IPS-NIHi11 (cell line): ENCODE measurements at regions not wholly inside any gene's neighbourhood (a gene's known extent, or its start where the extent isn't known, plus 50 kb on each side); places are given as distances from the start of the nearest gene placed in this dataset.

Experiments
- DNase-seq: peaks from one replicate; pipeline ENCODE4 v3.0.0; 2012; ENCODE audit warnings: mixed read lengths, low spot score

DNA sequence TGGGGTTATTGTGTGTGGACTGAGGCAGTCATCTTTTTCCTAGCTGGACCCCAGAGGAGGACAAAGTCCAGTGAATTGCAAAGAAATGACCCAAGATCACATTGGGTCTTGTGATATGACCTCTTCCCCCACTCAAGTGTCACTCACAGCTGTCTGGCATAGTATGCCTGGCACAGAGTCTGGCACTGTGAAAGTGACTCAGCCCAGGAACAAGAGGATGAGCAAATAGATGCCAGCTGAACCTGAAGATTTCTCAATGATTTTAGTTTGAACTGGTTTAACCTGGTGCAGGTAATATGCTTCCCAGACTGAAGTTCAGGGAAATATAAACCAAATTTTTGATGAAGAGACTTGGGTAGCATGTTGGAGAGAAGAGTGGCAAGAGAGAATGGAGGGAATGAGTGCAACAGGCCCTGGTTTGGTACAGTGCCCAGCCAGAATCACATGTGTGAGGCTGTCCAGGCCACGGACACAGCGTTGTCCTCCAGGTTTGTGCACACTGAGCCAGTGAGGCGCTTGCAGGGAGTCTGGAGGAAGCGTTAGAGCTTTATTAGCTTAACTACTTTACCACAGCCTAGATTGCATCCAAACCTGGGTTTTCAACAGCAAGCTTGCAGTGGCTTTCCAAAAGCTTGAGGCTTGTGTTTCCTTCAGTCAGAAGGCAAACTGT, 332.9 kb downstream of the NUAK1 start:
- DNase-seq, result no peak

DNA sequence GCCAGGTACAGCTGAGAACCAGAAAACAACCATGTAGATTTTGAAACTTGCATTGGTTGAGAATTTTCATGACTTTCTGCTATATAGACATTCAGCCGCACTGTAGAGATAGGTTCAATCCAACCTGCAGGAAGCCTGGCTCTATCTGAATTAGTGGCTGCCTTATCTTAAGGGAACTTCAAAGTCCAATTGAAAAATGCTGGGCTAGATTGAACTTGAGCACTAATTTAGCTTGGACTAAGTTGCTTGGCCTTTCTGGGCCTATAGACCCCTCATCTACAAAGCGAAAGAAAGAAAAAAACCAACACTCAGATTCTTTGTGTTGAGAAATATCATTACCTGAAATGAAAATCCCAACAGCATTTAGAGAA, 332.4 kb downstream of the NUAK1 start:
- DNase-seq, result no peak

DNA sequence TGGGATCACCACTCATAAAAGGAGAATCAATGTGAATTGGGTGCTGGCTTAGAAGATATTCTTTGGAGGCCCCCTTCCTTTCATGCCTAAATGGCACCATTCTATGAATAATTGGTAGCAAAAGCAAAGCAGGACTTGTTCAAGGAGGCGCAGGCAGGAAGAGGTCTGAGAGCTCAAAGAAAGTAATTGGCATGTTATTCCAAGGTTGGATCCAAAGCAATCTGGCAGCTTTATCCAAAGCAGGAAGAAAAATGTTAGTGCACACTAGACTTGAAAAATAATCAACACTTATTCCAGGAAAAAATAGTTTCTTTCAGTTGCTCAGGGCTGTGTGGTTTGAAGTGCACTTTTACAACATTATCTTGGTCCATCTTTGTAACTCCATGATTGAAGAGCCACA, 326.4 kb downstream of the NUAK1 start:
- DNase-seq, result no peak

DNA sequence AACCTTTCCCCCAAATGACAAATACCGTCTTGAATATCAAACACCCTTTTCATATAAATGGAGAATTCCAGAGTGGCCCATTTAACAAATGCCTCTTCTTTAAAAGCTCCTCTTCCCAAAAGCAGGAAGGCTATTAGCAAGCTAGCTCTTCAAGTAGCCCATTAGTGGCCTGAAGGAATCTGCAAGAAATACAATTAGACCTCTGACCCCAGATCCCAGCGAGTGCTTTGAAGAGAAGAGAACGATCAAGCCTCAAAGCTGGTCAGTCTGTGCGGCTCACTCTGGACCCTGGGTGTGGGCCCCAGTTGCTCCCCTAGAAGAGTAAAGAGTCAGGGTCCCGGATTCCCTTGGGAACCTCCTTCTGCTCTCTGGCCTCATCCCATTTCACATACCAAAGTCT, 325.6 kb downstream of the NUAK1 start:
- no peak for DNase-seq

DNA sequence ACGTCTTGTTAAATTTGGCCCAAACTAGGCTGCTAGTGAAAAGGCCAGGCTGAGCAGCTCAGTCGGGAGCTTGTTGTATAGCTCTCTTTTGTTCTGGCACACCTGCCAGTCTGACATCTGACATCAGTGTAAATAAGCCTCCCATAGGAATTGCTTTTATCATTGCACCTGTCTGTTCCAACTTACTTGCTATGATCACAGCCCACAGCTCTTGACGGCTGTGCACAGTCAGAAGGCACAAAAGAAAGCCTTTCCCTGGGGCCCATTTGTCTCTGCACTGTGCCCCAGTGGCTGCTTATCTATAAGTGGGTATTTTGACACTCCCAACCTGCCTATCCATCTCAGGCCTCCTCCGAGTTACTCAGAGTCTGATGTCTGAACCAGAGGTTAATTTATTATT, 324.5 kb downstream of the NUAK1 start:
- no peak for DNase-seq

DNA sequence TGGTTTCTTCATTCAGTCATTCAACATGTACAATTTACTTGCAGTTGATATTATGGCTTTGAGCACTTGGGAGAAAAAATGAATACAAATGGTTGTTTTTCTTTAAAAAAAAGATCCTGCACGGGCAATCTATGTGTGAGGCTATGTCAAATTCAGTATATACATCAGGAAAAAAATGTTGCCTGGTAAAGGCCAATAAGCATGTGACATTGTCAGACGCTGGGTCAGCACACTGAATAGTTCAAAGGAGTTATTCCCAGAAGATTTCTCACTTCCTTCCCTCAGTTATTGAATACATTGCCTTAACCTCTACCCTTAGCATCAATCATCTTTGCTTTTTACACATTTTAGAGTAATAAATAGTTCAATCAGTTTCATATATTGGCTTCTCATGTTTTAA, 319.2 kb downstream of the NUAK1 start:
- DNase-seq, result no peak

DNA sequence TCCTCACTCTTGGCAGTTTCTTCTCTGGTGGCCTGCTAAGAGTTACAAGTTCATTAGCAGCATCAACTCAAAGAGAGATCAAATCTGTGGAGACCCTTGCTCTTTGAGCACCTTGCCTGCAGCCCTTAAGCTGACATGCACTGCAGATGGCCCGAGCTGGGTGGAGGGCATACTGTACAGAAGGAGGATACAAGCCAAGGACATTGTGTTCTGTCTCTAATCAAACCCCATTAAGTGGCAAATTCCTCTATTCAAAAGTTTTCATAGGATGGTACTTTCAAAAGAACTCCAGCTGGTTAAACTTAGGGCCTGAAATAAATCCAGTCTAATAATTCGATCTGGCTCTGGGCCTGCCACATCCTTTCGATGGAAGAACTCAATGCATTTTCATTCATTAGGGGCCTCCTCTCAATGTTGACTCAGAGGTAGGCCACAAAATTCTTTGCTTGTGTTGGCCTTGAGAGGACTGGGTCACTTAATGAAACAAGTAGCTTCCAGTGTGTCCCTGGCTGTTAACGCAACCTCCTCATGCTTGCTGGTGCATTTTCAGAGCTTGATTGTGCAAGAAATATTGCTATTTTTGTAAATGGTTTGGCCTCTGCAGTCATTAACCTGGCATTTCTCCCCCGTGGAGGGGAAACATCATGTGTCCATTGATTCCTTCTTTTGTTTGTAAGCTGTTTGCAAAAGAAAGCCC, 318.2 kb downstream of the NUAK1 start:
- DNase-seq, result no peak

DNA sequence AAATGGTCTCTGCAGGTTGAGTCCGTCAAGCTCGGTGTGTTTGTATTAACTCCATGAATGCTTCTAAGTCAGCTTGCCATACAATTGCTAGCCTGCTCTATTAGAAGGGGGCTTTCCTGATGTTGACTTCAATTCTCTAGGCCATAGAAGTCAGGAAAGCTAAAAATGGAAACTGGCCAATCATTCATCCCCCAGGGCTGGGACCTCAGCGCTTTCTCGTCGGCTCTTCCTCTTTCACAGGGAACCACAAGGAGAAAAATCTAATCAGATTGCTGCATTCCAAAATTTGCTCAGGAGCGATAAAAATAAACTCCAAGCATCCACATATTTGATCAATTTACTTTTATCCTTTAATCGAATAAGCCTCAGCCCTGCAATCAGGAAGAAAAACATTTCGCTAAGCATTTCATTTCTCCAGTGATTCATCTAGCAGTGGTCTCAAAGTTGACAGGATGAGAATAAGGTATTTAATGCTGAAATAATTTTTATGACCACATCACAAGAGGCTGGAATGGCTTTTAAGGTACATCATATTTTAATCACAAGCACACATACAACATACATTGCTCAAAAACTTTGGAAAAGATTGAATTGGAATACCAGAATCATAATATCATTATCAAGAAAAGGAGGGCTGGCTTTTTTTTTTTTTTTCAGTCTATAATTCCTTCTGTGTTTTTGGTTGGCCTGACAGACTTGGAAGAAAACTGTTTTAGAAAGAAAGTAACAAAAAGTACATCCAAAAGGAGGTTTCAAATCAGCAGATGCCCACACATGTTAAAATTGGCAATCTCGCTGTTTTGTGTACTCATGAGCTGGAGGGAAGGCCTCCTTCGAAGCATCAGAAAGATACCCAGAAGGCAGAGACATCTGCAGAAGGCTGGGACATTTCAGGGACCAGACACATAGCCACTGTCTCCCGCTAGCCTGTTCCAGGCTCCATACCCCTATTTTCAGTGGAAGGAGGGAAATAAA, 316.3 kb downstream of the NUAK1 start:
- DNase-seq, result no peak

DNA sequence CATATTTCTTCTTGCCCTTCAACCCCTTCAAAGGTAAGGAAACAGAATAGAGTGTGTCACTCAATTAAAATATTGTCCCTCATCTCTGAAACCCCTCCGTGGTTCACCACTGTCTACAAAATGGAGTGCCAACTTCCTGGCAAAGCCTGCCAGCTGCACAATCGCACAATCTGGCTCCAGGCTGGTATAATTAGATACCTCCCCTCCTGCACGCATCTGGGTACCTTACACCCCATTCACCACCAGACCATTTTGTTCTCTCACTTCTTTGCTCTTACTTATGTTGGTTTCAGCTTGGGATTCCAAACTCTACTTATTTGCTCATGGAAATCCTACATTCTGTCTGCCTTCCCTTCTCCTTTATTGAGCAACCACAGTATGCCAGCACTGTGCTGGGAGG, 314.9 kb downstream of the NUAK1 start:
- DNase-seq, result no peak

DNA sequence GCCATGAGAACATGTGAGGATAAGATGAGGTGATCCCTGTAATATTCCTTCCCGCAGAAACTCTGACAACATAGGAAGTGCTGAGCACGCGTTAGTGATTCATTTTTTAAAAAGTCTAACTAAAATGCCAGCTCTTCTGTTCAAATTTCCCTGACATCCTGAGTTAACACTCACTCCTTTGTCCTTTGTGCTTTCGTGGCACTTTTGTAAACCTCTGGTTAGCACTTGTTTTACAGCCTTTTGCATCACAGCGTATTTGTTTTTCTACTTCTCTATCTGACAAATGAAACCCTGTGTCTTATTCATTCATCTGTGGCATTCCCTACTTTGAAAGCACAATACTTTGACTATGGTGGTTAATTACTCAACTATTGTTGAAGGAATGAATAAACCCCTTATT, 313.6 kb downstream of the NUAK1 start:
- no peak for DNase-seq

DNA sequence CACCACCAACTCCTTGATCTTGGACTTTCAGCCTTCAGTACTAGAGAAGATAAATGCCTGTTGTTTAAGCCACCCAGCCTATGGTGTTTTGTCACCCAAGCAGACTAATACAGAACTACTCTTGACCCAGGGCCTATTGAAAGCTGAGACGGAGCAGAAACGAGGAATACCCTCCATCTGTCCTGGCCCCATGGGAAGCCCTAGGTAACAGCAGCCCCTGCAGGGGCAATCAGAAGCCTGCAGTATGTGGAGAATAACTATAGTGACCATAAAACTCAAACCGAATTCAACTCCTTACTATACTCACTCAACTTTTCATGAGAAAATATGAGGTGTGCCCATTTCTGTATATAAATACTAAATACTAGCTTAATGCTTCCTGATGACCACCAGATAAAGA, 307.4 kb downstream of the NUAK1 start:
- no peak for DNase-seq

DNA sequence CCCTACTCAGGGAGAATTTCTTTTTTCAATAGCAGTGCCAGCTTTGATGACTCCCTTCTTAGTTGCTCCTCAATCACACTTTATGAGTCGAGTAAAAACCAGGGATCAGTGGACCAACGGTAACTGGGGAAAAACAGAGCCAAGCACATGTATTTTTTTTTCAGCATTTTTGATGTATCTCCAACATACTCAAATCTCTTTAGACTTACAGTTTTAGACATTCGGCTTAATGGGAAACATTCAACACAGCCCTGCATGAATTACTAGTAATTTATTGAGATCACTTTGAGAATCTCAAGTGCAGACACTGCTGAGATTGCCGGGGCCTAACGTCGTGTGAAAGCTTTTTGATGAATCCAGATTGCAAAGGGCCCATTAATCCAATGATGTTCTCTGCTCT, 306.7 kb downstream of the NUAK1 start:
- no peak for DNase-seq

DNA sequence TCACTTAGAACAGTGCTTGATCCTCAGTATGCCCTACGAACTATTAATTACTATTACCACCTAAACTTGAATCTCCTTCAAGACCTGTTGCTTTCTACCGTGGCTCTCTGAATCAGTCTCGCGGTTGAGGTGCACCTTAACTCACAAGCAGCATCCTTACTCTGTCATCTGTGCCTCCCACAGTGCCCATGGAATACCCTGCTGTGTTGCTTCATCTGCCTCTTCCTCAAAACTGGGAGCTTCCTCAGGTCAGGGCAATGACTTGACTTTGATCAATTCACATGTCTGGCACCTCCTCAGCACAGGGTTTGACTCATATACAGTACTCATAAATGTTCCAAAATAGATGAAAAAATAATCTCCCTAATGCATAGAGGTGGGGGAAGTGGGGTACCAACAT, 305.9 kb downstream of the NUAK1 start:
- no peak for DNase-seq

DNA sequence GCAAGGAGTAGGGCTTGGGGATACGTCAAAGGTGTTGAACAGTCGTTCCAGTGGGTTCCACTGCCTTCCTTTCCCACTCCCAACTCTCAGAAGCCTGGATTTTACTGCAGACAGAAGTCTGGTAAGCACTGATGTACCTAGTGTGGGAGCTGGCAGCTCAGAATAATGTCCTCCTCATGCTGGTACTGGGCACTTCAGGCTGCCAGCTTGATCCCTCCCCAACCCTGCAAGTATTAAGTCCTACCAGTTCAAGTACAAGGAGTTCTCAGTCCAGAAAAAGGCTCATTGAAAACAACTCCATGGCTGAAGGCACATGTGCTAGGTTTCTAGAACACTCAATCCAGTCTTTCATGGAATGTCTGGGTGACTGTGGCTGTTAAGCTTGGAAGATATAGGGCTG, 304.3 kb downstream of the NUAK1 start:
- DNase-seq, result no peak

DNA sequence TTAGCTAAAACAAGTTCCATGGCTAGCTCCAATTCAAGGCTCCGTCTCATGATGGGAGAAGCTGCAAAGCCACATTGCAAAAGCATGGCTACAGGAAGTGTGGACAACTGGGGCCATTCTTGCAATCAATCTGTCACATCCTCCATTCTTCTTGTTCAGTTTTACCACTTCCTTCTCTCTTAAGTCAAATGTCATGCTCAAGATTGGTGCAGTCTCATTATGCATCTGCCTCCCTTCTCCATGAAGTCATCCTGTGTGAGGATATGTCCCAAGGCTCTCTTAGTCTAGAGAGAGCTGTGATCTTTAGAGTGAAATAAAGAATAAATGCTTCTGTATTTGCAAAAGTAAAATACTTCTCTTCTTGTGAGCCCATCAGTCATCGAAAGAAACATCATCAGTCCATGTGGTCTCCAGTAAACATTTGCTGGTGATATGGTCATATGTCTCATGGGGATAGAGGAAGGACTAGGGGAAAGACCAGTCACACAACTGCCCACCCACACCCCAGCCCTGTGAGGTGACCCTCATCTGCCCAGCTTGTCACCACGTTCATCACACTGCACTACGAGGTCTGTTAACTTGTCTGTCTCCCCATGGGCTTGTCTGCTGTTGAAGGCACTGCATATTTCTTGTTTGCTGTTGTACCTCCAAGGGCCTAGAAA, 303.0 kb downstream of the NUAK1 start:
- DNase-seq, result no peak

DNA sequence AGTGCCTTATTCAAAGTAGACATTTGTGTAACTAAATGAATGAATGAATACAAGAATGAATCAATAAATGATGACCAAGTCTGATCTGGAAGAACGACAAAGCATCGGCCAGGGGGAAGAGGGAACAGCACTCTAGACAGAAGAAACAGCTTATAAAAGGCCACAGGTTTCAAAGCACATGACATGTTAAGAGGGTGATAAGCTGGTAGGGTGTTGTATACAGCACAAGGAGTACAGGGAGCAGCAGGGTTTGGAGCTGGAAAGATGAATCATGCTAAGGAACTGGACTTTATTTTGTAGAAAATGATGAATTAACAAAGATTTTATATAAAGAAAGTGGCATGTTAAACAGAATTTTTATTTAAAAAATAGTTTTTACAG, 302.5 kb downstream of the NUAK1 start:
- DNase-seq, result no peak

DNA sequence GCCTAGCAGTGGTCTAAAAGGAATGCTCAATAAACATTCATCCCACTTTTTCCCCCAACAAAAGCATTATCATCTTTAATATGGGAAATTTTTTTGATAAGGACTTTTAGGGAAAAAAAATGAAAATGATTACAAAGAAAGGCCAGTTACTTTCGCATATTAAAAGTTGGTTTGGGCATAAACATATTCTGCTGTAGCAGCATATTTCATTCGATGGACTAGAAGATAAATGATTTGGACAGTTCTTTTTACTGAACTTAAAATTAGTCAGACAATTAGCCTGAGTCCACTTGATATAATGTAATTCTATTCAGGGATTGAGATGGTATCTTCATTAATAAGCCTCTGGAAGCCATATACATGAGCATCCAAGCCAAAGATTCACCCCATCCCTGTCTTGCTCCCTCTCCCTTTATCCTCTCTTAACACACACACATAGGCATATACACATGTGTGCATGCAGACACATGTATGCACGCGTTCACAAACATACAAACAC, 299.1 kb downstream of the NUAK1 start:
- no peak for DNase-seq

DNA sequence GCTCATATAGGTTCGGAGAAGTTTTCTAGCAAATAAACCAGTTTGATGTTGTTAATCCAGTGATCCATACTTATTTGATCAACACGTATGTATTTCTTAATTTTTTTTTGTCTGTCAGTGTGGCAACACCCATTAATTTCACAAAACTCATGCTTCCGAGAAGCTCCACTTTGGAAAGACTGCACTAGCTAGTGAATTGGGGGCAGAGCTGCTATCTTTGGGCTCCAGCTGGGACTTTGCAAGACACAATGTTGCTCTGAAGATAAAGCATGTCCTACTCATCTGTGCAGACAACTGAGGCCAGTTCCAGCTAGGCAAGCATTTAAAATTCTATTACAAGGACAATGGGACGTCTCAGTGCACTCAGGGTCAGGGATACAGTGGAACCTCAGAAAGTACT, 298.4 kb downstream of the NUAK1 start:
- no peak for DNase-seq

DNA sequence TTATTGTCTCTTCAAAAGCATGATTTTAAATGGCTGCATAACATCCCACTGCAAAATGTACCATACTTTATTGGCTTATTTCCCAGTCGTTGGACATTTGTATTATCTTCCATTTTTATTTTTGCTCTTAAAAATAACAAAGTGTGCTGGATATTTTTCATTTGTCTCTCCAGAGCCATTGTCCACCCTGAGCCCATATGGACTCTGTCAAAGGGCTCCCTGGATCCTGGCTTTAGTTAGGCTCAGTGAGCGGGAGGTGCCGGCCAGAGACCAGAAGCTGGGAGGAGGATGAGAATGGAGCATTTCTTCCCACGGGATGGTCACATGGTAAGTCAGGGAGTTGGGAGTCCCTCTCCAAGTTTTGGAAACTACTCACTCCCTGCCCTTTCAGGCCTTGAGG, 296.9 kb downstream of the NUAK1 start:
- no peak for DNase-seq

DNA sequence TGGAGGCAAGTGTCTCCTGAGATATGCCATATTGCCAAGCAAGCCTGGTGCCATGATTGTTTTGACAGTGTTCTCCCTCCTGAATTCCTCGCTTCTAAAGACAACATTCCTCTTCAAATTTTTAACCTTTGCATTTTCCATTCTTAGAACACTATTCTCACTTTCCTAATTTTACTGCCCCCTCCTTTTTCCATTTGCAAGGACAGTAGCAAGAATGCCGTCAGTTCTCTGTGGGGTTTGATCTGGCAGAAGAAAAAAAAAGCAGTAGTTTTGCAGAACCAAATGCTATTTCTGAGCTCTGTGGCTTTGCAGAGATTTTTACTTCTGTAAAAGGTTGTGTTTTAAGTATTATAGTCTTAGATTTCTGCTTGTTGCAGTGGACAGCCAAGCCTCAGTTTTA, 295.2 kb downstream of the NUAK1 start:
- no peak for DNase-seq

DNA sequence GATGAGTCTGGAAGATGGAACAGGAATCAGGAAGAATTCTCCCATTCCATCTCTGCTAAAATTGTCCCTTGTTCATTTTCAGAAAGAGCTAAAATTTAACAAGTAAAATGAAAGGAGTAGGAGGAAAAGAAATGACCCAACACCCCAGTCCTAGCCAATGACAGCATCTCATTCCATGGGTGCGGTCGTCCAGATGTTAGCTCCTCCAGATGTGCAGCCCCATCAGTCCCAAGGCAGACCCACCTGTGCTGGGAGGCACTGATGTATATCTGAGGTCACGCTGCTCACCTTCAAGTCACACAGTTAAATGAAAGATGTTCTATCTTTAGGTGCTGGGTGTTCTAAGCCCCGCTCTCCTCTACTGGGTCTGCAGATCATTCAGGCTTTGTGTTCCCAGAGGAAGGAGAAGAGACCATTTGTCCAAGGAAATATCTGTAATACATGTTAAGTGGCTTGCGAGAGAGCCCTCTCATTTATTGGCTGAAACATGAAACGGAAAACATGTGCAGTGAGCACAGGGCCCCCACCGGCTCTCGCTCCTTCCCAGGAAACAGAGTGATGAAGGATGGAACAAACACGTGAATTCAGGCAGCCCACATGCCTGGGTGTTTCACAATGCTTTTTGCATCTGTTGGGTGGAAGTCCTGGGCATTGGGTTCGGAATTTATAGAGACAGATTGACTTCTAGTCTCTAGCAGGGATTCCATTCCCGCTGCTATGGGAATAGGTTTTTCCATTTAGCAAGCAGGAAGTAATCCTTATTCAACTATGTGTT, 294.6 kb downstream of the NUAK1 start:
- DNase-seq, result no peak

DNA sequence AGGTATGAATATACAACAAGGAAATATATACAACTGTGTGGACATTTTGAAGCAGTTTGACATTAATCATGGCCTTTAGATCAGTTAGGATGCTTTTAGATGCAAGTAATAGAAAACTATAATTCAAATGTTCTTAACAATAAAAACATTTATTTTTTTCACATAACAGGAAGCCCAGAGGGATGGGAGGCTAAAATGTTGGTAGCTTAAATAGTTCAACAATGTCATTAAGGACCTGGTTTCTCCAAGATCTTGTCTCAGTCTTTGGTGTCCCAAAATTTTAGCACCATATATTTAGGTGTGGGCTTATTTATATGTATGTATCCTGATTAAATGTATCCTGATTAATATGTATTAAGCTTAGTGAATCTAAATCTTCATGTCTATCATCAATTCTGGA, 292.4 kb downstream of the NUAK1 start:
- DNase-seq, result no peak
